ENCODE measurements at regions not wholly inside any gene's neighbourhood (a gene's known extent, or its start where the extent isn't known, plus 50 kb on each side); places are given as distances from the start of the nearest gene placed in this dataset.

DNA sequence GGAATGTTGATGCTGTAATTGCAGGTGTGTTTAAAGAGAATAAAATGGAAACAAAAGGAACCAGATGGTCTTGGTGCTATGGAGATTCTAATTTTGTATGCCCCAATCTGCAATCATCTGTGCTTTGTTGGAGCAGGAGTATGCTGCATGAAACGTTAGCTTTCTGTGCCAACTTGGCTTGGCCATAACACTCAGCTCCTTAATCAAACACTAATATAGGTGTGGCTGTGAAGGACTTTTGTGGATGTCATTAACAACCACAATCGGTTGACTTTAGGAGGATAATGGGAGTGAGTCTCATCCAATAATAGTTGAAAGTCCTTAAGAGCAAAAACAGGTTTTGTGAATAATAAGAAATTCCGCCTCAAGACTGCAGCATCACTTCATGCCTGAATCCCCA, 399.2 kb downstream of the NLGN4X start:
- DNase-seq (ENCODE audit: low read depth) = no peak

DNA sequence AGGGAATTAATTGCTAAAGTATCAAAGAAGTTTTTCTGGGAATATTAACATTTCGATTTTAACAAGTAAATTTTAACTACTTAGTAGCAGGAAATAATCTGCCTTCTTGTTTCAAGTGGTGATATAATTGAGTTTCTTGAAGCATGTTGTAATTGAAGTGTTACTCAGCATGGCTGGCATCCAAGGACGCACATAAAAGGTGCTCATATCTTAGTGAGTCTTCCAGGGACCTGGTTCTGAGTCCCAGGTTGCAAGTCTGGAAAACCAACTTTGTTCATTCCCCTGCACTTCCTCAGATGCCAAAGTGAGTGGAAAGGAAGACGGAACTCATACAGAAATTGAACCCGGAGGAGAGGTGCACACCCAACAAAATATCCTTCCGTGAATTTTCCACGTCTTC, 399.6 kb downstream of the NLGN4X start:
- DNase-seq (ENCODE audit: low read depth) = no peak

DNA sequence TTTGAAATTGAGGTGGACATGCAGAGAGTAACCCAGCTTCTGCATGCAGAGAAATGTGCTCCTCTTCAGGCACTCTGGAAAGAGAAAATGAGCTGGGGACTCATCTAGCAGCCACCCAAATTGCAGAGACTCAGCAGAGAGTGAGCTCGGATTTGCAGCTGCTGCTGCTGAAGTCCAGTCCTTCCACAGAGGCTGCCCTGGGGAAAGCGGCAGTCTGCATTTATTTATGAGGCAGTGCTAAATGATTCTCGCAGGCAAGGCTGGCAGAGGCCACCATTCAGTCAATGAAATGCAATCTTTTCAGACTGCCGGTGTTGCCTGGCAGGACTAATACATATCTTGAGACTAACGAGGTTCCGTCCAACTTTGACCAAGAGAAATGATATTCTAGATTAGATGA, 404.8 kb downstream of the NLGN4X start:
- no peak for DNase-seq (ENCODE audit: low read depth)

DNA sequence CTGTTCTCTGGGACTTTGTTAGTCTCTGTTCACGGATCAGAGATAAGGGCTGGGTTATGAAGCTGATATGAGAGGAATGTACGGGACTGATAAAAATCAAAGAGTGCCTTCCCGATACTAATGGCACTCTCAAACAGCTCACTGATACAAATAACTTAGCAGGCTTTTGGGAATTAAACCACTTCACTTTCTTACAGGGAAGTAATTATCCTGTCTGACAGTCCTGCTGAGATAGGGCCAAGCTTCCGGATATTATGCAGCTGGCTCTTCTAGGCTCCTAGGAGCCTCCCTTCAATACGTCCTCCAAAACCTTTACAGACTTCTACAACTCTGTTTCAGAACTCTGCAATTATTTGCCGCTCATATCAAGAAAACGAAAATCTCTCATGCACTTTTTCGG, 418.0 kb downstream of the NLGN4X start:
- DNase-seq (ENCODE audit: low read depth) = no peak

DNA sequence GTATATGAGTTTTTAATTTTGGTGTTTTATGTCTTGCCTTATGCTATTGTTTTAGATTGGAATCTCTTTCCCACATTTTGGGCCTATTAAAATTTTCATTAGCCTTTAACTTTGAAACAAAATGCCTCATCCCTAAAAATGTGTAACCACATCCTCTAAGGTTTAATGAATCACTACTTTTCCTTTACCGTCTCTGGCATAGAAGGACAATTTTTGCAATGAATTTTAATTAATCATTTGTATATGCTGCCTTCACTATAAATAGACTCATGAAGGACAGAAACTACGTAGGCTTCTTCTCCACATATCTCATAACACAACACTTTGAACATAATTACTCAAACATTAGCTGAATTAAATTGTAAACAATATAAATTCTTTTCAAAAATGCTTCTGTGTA, 421.5 kb downstream of the NLGN4X start:
- DNase-seq (ENCODE audit: low read depth) = no peak

DNA sequence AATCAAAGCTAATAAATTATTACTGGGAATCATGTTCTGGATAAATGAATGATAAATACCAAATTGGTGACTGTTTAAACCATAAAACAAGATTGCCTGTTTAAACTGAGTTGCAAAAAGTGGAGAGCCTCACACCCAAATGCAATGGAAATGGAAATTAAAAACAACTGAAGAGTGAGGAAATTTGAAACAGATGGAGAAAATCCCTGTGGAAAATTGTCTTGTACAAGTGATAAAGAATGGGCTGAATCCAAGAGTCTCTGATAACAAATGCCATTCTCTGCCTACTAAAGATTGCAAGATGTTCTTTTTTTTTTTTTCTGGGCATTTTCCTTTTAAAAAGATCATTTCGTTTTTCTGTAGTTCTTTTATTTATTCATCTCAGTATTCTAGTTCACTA, 426.3 kb downstream of the NLGN4X start:
- no peak for DNase-seq (ENCODE audit: low read depth)

DNA sequence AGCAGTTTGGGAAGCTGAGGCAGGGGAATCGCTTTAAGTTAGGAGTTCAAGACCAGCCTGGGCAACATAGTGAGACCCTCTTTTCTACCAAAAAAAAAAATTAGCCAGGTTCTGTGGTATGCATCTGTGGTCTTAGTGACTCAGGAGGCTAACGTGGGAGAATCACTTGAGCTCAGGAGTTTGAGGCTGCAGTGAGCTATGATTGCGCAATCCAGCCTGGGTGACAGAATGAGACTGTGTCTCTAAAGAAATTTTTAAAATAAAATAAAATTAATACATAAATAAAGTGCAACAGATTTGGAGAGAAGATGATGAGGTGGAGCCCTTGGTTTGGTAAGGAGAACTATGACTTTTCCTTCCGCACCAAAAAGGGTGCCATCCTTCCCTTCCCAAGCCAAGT, 436.9 kb downstream of the NLGN4X start:
- no peak for DNase-seq (ENCODE audit: low read depth)

DNA sequence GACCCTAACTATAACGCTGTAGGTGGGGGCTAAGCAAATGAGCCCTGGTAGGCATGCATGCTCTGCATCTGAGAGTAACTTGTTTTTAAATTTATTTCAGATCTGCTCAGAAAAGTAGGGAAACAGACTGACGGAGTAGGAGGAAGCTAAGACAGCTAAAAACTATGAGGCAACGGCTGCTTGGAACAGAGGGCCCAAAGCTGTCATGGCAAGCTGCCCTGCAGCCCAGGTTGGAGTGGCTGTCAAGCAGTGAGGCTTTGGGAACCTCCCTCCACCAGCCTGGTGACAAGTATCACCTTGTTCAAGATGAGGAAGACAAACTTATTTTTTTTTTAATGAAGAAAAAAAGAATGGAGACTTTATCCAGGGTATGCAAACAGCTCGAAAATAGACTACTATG, 439.8 kb downstream of the NLGN4X start:
- no peak for DNase-seq (ENCODE audit: low read depth)

DNA sequence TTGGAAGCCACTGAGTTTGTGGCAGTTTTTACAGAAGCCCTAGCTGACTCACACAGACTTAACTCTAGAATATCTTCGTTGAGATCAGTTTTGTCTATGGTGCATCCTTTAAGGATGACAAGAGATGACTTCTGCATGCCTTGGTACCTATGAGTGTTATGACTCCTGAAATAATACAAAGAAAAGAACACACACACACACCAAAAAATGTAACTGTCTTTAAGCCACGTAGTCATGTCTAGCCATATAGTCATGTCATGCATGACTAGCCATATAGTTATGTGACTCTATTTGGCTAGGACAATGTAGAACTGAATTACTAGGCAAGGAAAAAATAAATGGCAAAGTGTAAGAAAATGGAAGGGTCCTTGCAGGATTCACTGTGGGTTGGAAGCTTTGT, 447.8 kb downstream of the NLGN4X start:
- no peak for DNase-seq (ENCODE audit: low read depth)

DNA sequence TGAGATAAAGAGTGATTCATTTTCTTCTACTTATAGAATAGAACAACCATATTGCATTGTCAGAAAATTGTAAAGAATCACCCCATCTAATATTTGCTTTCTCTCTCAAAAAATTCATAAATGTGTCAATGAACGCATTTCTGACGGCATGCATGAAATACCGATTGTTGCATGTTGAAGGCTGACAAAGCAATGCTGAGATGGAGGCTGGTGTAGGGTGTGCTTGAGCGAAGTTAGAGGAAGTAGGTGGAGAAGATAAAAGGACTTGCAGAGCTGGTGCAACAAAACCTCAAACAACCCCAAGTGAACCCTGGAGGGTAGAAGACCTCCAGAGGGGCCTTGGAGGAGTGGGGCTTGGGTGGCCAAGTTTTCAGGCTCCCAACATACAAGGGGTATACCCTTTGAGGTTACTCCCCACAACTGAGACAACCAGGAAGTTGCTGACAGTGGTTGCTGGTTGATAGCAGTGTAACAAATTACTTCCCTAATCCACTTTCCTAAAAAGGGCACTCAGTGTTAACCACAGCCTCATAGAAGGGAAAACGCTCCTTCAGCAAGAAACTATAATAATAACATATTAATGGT, 452.7 kb downstream of the NLGN4X start:
- no peak for DNase-seq (ENCODE audit: low read depth)

DNA sequence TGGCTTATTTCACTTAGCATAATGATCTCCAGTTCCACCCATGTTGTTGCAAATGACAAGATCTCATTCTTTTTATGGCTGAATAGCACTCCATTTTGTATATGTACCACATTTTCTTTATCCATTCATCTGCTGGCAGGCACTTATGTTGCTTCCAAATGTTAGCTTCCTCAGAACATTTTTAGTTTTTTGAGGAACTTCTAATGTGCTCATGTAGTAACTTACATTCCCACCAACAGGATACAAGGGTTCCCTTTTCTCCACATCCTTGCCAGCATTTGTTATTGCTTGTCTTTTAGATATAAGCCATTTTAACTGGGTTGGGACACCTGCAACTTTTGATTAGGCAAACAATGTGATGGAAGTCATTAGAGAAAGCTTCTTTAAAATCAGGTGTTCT, 454.2 kb downstream of the NLGN4X start:
- no peak for DNase-seq (ENCODE audit: low read depth)

DNA sequence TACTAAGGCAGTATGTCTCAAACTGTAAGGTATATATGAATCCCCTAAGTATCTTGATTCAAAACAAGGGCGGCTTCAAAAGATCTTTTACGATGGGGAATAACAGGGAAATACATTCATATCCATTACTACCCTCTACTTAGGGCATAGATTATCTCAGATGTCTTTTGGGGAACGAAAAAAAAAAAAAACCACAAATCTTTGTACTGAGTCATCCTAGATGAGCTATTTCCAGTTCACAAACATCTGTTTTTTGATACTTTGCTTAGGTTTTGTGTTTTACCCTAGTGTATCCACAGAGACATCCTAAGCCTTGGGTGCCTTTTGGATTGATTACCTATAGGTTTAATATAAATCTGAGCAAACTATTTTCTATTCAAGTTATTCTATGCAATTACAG, 457.2 kb downstream of the NLGN4X start:
- no peak for DNase-seq (ENCODE audit: low read depth)

DNA sequence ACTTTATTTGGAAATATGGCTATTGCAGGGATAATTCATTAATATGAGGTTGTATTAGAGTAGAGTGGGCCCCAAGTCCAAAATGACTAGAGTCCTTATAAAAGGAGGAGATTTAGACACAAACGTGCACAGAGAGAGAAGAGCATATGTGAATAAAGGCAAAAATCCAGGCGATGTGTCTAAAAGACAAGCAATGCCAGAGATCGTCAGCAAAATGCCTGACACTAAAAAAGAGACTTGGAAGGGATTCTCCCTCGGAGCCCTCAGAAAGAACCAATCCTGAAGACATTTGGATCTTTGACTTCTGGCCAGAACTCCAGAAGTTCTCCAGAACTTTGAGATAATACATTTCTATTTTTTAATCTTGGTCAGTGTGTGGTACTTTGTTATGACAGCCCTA, 472.1 kb downstream of the NLGN4X start:
- no peak for DNase-seq (ENCODE audit: low read depth)

DNA sequence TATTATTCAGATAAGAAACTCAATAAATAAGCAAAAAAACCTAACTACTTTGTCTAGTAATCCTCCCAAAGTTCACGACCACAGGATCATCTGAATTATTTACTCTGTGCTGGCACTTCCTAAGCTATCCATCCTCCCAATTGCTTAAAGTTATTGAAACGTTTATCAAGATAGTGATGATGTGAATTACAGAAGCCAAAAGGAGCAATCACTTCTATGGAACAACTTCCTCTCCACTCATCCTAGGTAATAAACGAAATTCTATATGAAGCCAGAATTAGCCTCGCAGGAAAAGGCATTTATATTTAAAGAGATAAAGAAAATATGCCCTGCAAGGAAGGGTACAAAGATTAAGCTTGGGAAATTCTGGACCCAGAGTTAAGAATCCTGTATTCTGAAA, 475.4 kb downstream of the NLGN4X start:
- DNase-seq (ENCODE audit: low read depth) = no peak

DNA sequence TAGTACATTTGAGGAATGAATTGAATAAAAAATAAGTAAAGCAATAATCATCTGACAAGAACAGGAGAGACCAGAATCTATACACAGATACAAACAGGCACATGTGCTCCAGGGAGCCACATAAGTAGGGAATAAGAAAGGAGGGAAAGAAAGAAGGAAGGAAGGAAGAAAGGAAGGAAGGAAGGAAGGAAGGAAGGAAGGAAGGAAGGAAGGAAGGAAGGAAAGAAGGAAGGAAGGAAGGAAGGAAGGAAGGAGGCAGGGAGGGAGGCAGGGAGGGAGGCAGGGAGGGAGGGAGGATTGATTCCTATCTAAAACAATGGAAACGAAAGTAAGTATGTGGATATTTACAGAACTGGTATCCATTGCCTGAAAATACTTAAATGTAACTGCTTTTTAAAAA, 475.8 kb downstream of the NLGN4X start:
- no peak for DNase-seq (ENCODE audit: low read depth)

DNA sequence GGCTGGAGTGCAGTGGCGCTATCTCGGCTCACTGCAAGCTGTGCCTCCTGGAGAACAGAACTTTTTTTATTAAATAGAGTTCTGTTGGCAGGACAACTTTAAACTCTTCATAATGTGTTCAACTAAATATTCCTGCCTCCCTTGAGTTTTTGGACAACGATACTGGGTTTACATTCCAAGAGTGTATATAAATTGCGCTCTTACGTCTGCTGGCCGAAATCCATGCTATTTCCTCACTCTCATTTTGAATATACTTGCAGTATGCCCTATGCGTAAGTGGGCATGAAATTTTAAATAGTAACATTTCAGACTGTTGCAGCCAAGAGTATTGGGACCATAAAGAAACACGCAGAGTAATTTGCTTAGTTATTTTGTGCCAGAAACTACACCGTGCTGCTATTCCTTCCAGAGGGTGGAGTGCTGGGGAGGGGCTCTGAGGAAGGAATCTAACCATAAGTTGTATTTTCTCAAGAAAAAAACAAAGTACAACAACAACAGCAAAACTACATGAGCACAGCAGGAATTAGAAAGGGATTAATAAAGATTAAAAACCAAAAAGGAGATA, 480.0 kb downstream of the NLGN4X start:
- no peak for DNase-seq (ENCODE audit: low read depth)

DNA sequence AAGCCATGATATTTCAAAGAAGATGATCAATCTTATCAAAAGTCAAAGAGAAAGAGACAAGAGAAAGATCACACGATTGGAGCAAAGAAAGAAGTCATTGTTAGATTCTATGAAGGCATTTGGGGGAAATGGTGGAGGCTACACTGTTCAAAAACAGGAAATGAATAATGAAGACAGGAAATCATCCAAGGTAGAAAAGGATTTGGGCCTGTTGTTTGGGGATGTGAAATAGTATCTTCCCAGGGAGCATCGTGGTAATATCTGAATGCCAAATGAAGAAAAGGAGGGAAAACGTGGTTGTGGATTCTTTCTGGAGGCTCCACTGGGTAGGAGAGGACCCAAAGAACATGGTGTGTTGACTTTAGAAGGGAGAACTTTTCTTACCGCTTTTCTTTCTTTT, 482.4 kb downstream of the NLGN4X start:
- DNase-seq (ENCODE audit: low read depth) = no peak

DNA sequence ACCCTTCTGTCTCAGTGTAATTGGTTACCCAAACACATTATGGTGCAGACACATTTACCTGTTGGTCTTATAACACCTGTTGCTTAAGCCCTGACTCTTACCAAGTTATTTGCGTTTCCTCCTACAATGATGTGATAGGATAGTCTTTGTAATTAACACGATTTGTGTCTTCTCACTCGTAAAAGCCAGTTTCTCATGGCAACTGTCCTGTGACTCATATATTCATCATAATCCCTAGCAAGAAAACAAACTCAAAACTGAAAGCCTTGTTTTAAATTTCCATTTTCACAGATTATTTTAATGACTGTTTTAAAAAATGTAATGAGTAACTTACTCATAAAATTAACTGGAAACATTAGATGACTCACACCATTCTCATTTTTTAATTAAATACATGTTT, 495.2 kb downstream of the NLGN4X start:
- DNase-seq (ENCODE audit: low read depth) = no peak

DNA sequence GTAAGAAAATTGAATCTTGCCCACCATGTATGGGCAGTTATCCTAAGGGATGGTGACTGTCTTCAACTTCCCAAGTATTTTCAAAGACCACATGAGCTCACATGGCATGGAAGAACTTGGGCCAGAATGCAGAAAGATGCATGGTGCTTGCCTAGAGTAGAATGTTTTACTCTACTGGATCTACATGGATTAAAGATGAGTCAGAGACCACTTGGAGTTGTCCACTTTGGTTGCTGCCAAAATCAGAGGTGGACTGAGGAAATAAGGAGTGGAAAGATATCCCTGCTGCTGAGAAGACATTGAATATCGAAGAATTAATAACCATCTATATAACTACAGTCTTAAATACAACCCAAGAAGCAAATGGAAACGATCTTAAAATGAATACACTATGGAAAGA, 498.1 kb downstream of the NLGN4X start:
- DNase-seq (ENCODE audit: low read depth) = no peak

DNA sequence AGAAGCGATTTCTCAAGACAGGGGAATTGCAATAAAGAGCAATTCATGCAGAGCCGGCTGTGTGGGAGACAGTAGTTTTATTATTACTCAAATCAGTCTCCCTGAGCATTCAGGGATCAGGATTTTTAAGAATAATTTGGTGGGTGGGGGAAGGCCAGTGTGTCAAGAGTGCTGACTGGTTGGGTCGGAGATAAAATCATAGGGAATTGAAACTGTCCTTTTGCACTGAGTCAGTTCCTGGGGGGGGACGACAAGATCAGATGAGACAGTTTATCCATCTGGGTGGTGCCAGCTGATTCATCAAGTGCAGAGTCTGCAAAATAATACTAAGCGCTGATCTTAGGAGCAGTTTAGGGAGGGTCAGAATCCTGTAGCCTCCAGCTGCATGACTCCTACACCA, 502.4 kb downstream of the NLGN4X start:
- DNase-seq (ENCODE audit: low read depth) = no peak

DNA sequence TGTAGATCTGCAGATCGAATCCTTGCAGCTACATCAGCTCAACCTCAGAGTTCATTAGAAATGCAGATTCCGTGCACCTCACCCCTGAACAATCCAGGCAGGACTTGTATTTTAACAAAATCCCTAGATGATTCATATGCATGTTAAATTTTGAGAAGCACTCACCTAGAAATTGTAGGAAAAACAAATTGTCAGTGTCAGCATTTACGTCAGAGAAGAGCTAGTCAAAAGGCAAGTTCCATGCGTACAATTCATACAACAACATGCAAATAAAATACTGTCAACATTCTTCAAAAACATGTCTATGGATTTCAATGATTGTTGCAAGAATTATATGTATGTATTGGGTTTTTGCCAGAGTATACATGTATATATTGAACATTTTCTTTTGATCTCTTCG, 504.5 kb downstream of the NLGN4X start:
- no peak for DNase-seq (ENCODE audit: low read depth)

DNA sequence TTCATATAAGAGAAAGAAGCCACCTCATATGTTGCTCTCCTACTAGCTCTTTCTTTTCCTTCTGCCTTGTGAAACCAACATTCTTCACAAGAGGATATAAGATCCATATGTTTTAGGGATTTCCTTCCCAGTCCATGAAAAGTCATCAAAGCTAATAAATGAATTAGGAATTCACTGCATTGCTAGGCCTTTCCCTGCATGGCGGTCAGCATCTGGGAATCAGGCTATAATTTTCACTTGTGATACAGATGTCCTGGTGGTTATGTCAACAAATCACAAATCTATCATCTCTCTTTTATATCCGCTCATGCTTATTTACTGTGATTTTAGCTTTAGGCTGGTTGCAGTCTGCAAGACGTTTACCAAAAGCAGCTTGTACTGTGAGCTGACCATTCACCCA, 510.0 kb downstream of the NLGN4X start:
- DNase-seq (ENCODE audit: low read depth) = no peak

DNA sequence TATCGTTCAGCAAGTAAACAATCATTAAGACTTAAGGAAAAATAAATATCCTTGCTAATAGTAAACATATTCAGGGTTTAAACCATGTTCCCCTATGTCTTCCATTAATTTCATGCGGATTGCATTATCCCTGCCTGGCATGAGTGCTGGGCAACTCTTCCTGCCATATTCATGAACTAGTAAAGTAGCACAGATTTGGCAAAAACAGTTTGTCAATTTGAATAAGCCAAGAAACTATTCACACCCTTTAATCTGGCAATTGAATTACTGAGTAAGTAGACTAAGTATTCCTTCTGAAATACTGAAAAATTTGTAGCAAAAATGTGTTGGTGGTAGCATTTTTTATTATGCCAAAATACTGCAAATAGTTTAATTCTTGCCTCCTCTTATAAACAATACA, 512.0 kb downstream of the NLGN4X start:
- DNase-seq (ENCODE audit: low read depth) = no peak

DNA sequence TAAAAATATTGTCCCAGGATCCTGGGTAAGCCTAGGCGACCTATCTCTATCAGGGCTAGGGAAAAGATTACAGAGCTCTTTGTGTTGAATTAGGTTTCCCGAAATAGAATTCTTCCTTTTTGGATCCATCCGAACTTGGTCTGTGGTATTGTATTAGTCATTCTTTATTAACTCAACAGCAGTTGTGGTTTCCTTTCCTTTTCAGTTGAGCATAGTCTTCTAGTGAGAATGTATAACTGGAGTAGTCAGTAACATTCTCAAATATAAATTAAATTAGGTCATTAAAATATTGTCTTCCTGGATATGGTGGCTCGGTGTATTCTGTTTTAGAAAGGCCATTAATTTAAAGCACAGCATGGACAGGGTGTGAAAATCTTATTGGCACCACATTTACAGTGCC, 520.4 kb downstream of the NLGN4X start:
- DNase-seq (ENCODE audit: low read depth) = no peak

DNA sequence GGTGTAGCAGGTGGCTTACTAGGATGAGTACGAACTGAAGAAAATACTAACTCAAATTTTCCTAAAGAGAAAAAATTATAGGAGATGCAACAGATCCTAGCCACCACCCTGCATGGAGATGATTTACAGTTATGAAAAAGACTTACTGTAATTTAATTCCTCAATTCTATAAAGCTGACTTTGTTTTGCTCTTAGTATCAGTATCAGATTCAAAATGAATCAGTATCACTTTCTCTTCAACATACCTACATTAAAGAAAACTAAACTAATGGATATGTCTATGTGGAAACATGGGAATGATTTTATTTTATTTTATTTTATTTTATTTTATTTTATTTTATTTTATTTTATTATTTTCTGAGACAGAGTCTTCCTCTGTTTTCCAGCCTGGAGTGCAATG, 525.8 kb downstream of the NLGN4X start:
- DNase-seq (ENCODE audit: low read depth) = no peak
